ENCODE measurements at regions not wholly inside any gene's neighbourhood (a gene's known extent, or its start where the extent isn't known, plus 50 kb on each side); places are given as distances from the start of the nearest gene placed in this dataset.
"Not testable (repeated sequence)": the region's sequence is repeated elsewhere in the genome, so short reads cannot be mapped to it uniquely, and the experiment has no call there.

GRCh38 chr2:133897838-133898237 is 329.6 kb upstream of the NCKAP5 start:
- not testable (repeated sequence) for TF ChIP-seq SUZ12 (IDR thresholded peaks at IDR 0.05; ENCODE audit: extremely low read depth, insufficient read depth, insufficient read length); ZNF274 (IDR thresholded peaks at IDR 0.05; ENCODE audit: low read depth, low read length)
